BJ (cell line): ENCODE measurements at regions not wholly inside any gene's neighbourhood (a gene's known extent, or its start where the extent isn't known, plus 50 kb on each side); places are given as distances from the start of the nearest gene placed in this dataset.

Experiments used
- CTCF ChIA-PET: fragments of 350-600 bp; formaldehyde crosslinking; extraction: SDS; loops from one replicate; lab custom pipeline; 2021; ENCODE audit warnings: antibody characterized with exemption, inconsistent platforms; lab: Yijun Ruan, JAX
- POLR2A ChIA-PET: fragments of 300-600 bp; sonication (Branson Sonifier 250); formaldehyde crosslinking; extraction: SDS; loops from one replicate; lab custom pipeline; 2021; ENCODE audit warnings: antibody characterized with exemption; lab: Charles Lee
- DNase-seq: peaks from one replicate; pipeline ENCODE4 v3.0.0-alpha.2; 2011; ENCODE audit warnings: low read depth
- H3K27me3 ChIP-seq: 2 replicates; pipeline ENCODE4 v1.6.0; 2011; ENCODE audit warnings: low read length; ENCODE audit not compliant: control insufficient read depth, insufficient read depth
- H3K36me3 ChIP-seq: 2 replicates; pipeline ENCODE4 v1.5.1; 2011; ENCODE audit warnings: low read length; ENCODE audit not compliant: control insufficient read depth, insufficient read depth
- H3K4me3 ChIP-seq: 2 replicates; pipeline ENCODE4 v1.5.1; 2011; ENCODE audit warnings: low read depth, mild to moderate bottlenecking, control low read depth, low read length
- TF ChIP-seq, protein P1 (sequence below): IDR thresholded peaks from 2 replicates; pipeline ENCODE4 v1.5.1; 2011; ENCODE audit warnings: low read depth, mild to moderate bottlenecking, control low read depth, inconsistent platforms, low read length, moderate library complexity; ENCODE audit not compliant: insufficient read depth

DNA sequence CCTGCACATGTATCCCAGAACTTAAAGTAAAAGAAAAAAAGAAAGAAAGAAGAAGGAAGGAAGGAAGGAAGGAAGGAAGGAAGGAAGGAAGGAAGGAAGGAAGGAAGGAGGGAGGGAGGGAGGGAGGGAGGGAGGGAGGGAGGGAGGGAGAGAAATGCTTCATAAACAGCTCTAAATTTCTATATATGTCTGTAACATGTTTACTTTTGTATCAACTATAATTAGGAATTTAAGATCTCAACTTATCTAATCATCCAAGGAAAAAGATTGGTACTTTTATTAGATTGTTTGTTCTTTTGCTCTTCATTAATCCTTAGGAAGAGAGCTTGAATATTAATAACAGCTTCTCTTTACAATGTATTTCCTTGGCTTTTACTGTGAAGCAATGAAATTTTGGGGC, 195.4 kb upstream of the PRMT6 start:
- CTCF ChIA-PET = no interaction called here
- no peaks in the 10 kb centered on the region for H3K27me3 ChIP-seq
- TF ChIP-seq, protein P1, sequence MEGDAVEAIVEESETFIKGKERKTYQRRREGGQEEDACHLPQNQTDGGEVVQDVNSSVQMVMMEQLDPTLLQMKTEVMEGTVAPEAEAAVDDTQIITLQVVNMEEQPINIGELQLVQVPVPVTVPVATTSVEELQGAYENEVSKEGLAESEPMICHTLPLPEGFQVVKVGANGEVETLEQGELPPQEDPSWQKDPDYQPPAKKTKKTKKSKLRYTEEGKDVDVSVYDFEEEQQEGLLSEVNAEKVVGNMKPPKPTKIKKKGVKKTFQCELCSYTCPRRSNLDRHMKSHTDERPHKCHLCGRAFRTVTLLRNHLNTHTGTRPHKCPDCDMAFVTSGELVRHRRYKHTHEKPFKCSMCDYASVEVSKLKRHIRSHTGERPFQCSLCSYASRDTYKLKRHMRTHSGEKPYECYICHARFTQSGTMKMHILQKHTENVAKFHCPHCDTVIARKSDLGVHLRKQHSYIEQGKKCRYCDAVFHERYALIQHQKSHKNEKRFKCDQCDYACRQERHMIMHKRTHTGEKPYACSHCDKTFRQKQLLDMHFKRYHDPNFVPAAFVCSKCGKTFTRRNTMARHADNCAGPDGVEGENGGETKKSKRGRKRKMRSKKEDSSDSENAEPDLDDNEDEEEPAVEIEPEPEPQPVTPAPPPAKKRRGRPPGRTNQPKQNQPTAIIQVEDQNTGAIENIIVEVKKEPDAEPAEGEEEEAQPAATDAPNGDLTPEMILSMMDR = no peak
- DNase-seq = no peak
- POLR2A ChIA-PET = no interaction called here
- H3K4me3 ChIP-seq = no peak overlapping the region
- no peaks in the 10 kb centered on the region for H3K36me3 ChIP-seq

DNA sequence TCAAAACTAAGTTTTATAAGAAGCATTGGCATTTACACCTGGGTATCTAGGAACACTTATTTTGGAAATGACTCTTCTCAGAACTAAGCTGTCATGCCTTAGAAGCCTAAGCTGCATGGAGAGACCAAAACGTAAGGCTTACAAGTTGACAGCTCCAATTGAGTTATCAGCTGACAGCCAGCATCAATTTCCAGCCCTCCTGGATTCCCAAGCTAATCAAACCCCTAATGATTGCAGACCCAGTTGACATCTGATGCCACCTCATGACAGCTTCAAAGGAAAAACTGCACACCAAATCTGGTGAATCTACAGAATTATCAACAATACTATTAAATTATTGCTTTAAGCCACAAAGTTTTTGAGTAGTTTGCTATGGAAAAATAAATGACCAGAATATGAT, 187.6 kb upstream of the PRMT6 start:
- no peaks in the 10 kb centered on the region for H3K27me3 ChIP-seq
- H3K4me3 ChIP-seq = no peak overlapping the region
- ChIA-PET POLR2A (no interaction called here), CTCF (no interaction called here)
- TF ChIP-seq, protein P1 = no peak
- DNase-seq = no peak
- H3K36me3 ChIP-seq = no peaks in the 10 kb centered on the region

DNA sequence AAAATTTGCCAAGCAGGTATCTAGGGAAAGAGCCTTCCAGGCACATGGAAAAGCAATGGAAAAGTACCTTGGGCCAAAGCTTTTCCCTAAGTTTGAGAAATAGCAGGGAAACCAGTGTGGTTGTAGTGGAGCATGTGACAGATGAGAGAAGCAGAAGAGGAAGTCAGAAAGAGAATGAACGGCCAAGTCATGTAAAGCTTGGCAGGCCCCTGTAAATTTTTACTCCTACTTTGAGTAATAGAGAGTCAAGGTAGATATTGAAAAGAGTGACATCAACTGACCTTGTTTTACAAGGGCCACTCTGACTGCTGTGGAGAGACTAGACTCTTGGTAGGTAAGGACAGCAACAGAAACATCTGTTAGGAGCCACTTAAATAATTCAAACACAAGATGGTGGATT, 180.9 kb upstream of the PRMT6 start:
- no peak for DNase-seq

DNA sequence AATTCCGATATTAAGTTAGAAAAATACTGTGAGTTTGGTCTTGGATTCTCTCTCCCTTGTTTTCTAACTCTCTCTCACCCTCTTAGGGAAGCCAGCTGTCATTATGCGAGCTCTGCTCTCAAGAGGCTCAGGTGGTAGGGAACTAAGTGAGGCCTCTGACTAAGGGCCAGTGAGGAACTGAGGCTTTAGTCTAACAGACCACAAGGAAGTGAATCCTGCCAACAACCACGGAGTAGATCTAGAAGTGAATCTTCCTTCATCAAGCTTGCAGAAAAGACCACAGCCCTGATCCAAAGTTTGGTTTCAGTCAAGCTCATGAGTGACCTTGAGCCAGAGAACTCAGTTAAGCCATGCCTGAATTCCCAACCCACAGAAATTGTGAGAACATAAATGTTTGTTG, 180.1 kb upstream of the PRMT6 start:
- H3K27me3 ChIP-seq = no peaks in the 10 kb centered on the region
- ChIA-PET CTCF (no interaction called here), POLR2A (no interaction called here)
- TF ChIP-seq, protein P1 = no peak
- DNase-seq = no peak
- no peak overlapping the region for H3K4me3 ChIP-seq
- no peaks in the 10 kb centered on the region for H3K36me3 ChIP-seq

More for the DNA sequence above, 180.9 kb upstream of the PRMT6 start:
- no peaks in the 10 kb centered on the region for H3K36me3 ChIP-seq
- ChIA-PET CTCF (no interaction called here), POLR2A (no interaction called here)
- no peaks in the 10 kb centered on the region for H3K27me3 ChIP-seq
- H3K4me3 ChIP-seq = no peak overlapping the region
- TF ChIP-seq, protein P1 = no peak

DNA sequence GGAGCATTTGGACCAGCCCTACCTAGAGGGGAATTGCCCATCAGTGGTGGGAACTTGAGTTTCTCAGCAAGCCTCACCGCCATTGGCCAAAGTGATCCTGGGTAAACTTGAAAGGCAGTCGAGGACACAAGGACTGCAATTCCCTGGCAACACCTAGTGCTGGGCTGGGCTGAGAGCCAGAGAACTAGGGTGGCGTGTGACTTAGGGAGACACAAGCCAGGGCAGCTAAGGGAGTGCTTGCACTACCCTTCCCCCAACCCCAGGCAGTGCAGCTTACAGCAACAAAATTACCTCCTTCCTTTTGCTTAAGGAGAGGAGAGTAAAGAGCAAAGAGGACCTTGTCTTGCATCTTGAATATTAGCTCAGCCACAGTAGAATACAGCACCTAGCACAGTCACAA, 176.9 kb upstream of the PRMT6 start:
- H3K36me3 ChIP-seq = no peaks in the 10 kb centered on the region
- ChIA-PET CTCF (no interaction called here), POLR2A (no interaction called here)
- no peaks in the 10 kb centered on the region for H3K27me3 ChIP-seq
- H3K4me3 ChIP-seq = no peak overlapping the region
- DNase-seq = no peak
- TF ChIP-seq, protein P1 = no peak
